ENCODE measurements at regions not wholly inside any gene's neighbourhood (a gene's known extent, or its start where the extent isn't known, plus 50 kb on each side); places are given as distances from the start of the nearest gene placed in this dataset.

GRCh38 chr10:91137011-91137643 lies 83.3 kb upstream of the PCGF5 start:
- Histone ChIP-seq H3K79me2 (ENCODE audit: insufficient read depth) (no peaks in the 10 kb centered on the region), H3K36me3 (replicated peaks in 1 of 2; ENCODE audit: control insufficient read depth in 1 of 2, insufficient read depth in 2 of 2, low read length in 1 of 2) (no peaks in the 10 kb centered on the region), H3K4me3 (ENCODE audit: low read depth in 2 of 2, low read length in 1 of 2) (no peak overlapping the region), H3K27me3 (ENCODE audit: insufficient read depth) (no peaks in the 10 kb centered on the region), H3K9me3 (no peaks in the 10 kb centered on the region), H3K9me2 (no peaks in the 10 kb centered on the region), H3K27ac (ENCODE audit: low read depth in 2 of 2, low read length in 1 of 2) (no peak overlapping the region), H2AFZ (ENCODE audit: low read depth) (no peak overlapping the region), H3K4me1 (ENCODE audit: control insufficient read depth in 1 of 2, insufficient read depth in 2 of 2, low read depth in 1 of 2, low read length in 1 of 2) (no peaks in the 10 kb centered on the region), H3K9ac (no peak overlapping the region), H3K4me2 (no peak overlapping the region), H4K20me1 (ENCODE audit: insufficient read depth) (no peaks in the 10 kb centered on the region), H3F3A (replicated peaks; ENCODE audit: insufficient read depth) (no peaks in the 10 kb centered on the region)
- 90% methylated on average over 6 of the region's 6 CpGs for WGBS (ENCODE audit: low lambda C conversion rate)
- ChIA-PET POLR2A (no interaction called here), CTCF (no interaction called here)
- no peak for DNase-seq
- no peak for TF ChIP-seq FOXJ3 (CRISPR knock-in tag; IDR thresholded peaks at IDR 0.05)

- DNase-seq, result no peak
- no peak for TF ChIP-seq RXRA (IDR thresholded peaks at IDR 0.05; ENCODE audit: borderline replicate concordance, low read depth)
- no peak for TF ChIP-seq TEAD4 (IDR thresholded peaks at IDR 0.05; ENCODE audit: borderline replicate concordance, insufficient read depth)
- 0 out of 2 replicates have a peak, but pooled peaks have one; percentile 9 for TF ChIP-seq GATA2 (CRISPR knock-in tag; IDR thresholded peaks at IDR 0.05)
- no peak for TF ChIP-seq CHD2 (IDR thresholded peaks at IDR 0.05; ENCODE audit: low read length, partially characterized antibody)
- no peak for TF ChIP-seq NFIC (IDR thresholded peaks at IDR 0.05; ENCODE audit: borderline replicate concordance)
- TF ChIP-seq NRF1 (IDR thresholded peaks at IDR 0.05; ENCODE audit: low read depth, low read length), result no peak
- Histone ChIP-seq H3K27ac (ENCODE audit: low read depth in 2 of 2, low read length in 1 of 2) (no peak overlapping the region), H2AFZ (ENCODE audit: low read depth) (no peak overlapping the region), H3K9me2 (no peaks in the 10 kb centered on the region), H3K27me3 (ENCODE audit: insufficient read depth) (no peaks in the 10 kb centered on the region), H3K36me3 (replicated peaks in 1 of 2; ENCODE audit: control insufficient read depth in 1 of 2, insufficient read depth in 2 of 2, low read length in 1 of 2) (no peaks in the 10 kb centered on the region), H3K4me1 (ENCODE audit: control insufficient read depth in 1 of 2, insufficient read depth in 2 of 2, low read depth in 1 of 2, low read length in 1 of 2) (no peaks in the 10 kb centered on the region), H3F3A (replicated peaks; ENCODE audit: insufficient read depth) (no peaks in the 10 kb centered on the region), H3K4me3 (ENCODE audit: low read depth in 2 of 2, low read length in 1 of 2) (no peak overlapping the region), H3K9me3 (no peaks in the 10 kb centered on the region), H4K20me1 (ENCODE audit: insufficient read depth) (no peaks in the 10 kb centered on the region), H3K4me2 (no peak overlapping the region), H3K79me2 (ENCODE audit: insufficient read depth) (no peaks in the 10 kb centered on the region), H3K9ac (no peak overlapping the region)
- 38% methylated on average over 1 of the region's 1 CpG for WGBS (ENCODE audit: low lambda C conversion rate)
- POLR2A ChIA-PET, result no interaction called here
- CTCF ChIA-PET, result no interaction called here
Observed at GRCh38 chr10:91137822-91138221, 82.6 kb upstream of the PCGF5 start.

GRCh38 chr10:91140995-91141549 lies 79.4 kb upstream of the PCGF5 start:
- ChIA-PET POLR2A (no interaction called here), CTCF (interaction anchor here (1.2 to 1.6 kb wide), 2 partner anchors 21 to 110 kb away, joined by 4 to 5 read pairs; no protein-coding TSS in a partner anchor)
- no peak overlapping the region for H3K4me2 ChIP-seq
- H3K9ac ChIP-seq, result no peak overlapping the region
- 60% methylated on average over 5 of the region's 6 CpGs for WGBS (ENCODE audit: low lambda C conversion rate)
- no peak overlapping the region for H3K4me3 ChIP-seq (ENCODE audit: low read depth in 2 of 2, low read length in 1 of 2)
- H3K27ac ChIP-seq (ENCODE audit: low read depth in 2 of 2, low read length in 1 of 2), result no peak overlapping the region
- no peaks in the 10 kb centered on the region for H3K4me1 ChIP-seq (ENCODE audit: control insufficient read depth in 1 of 2, insufficient read depth in 2 of 2, low read depth in 1 of 2, low read length in 1 of 2)
- DNase-seq, result no peak
- no peaks in the 10 kb centered on the region for H3K79me2 ChIP-seq (ENCODE audit: insufficient read depth)
- H3K9me2 ChIP-seq, result no peaks in the 10 kb centered on the region
- no peak for TF ChIP-seq RXRA (IDR thresholded peaks at IDR 0.05; ENCODE audit: borderline replicate concordance, low read depth)
- no peak for TF ChIP-seq CHD2 (IDR thresholded peaks at IDR 0.05; ENCODE audit: low read length, partially characterized antibody)
- TF ChIP-seq MEF2A (IDR thresholded peaks at IDR 0.05; ENCODE audit: borderline replicate concordance, low read depth), result no peak
- no peak for TF ChIP-seq PBX3 (IDR thresholded peaks at IDR 0.05)
- no peaks in the 10 kb centered on the region for H3K9me3 ChIP-seq
- no peaks in the 10 kb centered on the region for H3K27me3 ChIP-seq (ENCODE audit: insufficient read depth)
- H4K20me1 ChIP-seq (ENCODE audit: insufficient read depth), result no peaks in the 10 kb centered on the region
- no peaks in the 10 kb centered on the region for H3K36me3 ChIP-seq (replicated peaks in 1 of 2; ENCODE audit: control insufficient read depth in 1 of 2, insufficient read depth in 2 of 2, low read length in 1 of 2)
- H2AFZ ChIP-seq (ENCODE audit: low read depth), result no peak overlapping the region
- H3F3A ChIP-seq (replicated peaks; ENCODE audit: insufficient read depth), result no peaks in the 10 kb centered on the region

Data from SK-N-SH (cell line).